HepG2 (cell line): ENCODE measurements at regions not wholly inside any gene's neighbourhood (a gene's known extent, or its start where the extent isn't known, plus 50 kb on each side); places are given as distances from the start of the nearest gene placed in this dataset.

Experiments used
- HMG20A ChIP-seq: IDR thresholded peaks from 2 replicates; pipeline ENCODE4 v1.6.1; 2016; ENCODE audit warnings: borderline replicate concordance
- KIAA2018 ChIP-seq: sonication (generic); formaldehyde crosslinking; IDR thresholded peaks from 2 replicates; pipeline ENCODE4 v1.5.0; 2020; ENCODE audit warnings: mild to moderate bottlenecking, missing genetic modification reagents, borderline replicate concordance
- MXI1 ChIP-seq: IDR thresholded peaks from 3 replicates; pipeline ENCODE4 v1.6.1; 2012; ENCODE audit warnings: low read depth, low read length, inconsistent platforms, borderline replicate concordance
- ZNF274 ChIP-seq: sonication (generic); formaldehyde crosslinking; IDR thresholded peaks from 2 replicates; pipeline ENCODE4 v1.5.1; 2020; ENCODE audit warnings: mild to moderate bottlenecking, missing genetic modification reagents
- TF ChIP-seq, protein P1 (sequence below), 2 experiments: sonication (generic) in 1 of 2; formaldehyde crosslinking in 1 of 2; IDR thresholded peaks; 2 replicates each; pipeline versions ENCODE4 v1.4.0 to v1.6.1; 2018 to 2020; ENCODE audit warnings: missing genetic modification reagents in 2 of 2, borderline replicate concordance in 1 of 2, low read depth in 1 of 2, mild to moderate bottlenecking in 1 of 2, missing biosample characterization in 1 of 2
- TF ChIP-seq, protein P2 (sequence below): sonication (generic); formaldehyde crosslinking; IDR thresholded peaks from 2 replicates; pipeline ENCODE4 v1.4.0; 2020; ENCODE audit warnings: low read depth, mild to moderate bottlenecking, missing genetic modification reagents
- TF ChIP-seq, protein P3 (sequence below): sonication (generic); formaldehyde crosslinking; IDR thresholded peaks from 2 replicates; pipeline ENCODE4 v1.5.0; 2020; ENCODE audit warnings: mild to moderate bottlenecking, missing genetic modification reagents, moderate library complexity

- TF ChIP-seq, protein P1, sequence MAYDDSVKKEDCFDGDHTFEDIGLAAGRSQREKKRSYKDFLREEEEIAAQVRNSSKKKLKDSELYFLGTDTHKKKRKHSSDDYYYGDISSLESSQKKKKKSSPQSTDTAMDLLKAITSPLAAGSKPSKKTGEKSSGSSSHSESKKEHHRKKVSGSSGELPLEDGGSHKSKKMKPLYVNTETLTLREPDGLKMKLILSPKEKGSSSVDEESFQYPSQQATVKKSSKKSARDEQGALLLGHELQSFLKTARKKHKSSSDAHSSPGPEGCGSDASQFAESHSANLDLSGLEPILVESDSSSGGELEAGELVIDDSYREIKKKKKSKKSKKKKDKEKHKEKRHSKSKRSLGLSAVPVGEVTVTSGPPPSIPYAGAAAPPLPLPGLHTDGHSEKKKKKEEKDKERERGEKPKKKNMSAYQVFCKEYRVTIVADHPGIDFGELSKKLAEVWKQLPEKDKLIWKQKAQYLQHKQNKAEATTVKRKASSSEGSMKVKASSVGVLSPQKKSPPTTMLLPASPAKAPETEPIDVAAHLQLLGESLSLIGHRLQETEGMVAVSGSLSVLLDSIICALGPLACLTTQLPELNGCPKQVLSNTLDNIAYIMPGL (CRISPR knock-in tag; IDR thresholded peaks at IDR 0.05; ENCODE audit: borderline replicate concordance in 1 of 2, low read depth in 1 of 2): no peak
- TF ChIP-seq HMG20A (no peak), ZNF274 (CRISPR knock-in tag) (no peak), MXI1 (no peak), KIAA2018 (CRISPR knock-in tag) (no peak)
- TF ChIP-seq, protein P2, sequence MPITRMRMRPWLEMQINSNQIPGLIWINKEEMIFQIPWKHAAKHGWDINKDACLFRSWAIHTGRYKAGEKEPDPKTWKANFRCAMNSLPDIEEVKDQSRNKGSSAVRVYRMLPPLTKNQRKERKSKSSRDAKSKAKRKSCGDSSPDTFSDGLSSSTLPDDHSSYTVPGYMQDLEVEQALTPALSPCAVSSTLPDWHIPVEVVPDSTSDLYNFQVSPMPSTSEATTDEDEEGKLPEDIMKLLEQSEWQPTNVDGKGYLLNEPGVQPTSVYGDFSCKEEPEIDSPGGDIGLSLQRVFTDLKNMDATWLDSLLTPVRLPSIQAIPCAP (CRISPR knock-in tag): no peak
- TF ChIP-seq, protein P3, sequence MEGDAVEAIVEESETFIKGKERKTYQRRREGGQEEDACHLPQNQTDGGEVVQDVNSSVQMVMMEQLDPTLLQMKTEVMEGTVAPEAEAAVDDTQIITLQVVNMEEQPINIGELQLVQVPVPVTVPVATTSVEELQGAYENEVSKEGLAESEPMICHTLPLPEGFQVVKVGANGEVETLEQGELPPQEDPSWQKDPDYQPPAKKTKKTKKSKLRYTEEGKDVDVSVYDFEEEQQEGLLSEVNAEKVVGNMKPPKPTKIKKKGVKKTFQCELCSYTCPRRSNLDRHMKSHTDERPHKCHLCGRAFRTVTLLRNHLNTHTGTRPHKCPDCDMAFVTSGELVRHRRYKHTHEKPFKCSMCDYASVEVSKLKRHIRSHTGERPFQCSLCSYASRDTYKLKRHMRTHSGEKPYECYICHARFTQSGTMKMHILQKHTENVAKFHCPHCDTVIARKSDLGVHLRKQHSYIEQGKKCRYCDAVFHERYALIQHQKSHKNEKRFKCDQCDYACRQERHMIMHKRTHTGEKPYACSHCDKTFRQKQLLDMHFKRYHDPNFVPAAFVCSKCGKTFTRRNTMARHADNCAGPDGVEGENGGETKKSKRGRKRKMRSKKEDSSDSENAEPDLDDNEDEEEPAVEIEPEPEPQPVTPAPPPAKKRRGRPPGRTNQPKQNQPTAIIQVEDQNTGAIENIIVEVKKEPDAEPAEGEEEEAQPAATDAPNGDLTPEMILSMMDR (CRISPR knock-in tag): no peak
Observed at GRCh38 chrX:130550351-130550750, 148.6 kb downstream of the RBMX2 start.
